ENCODE measurements at regions not wholly inside any gene's neighbourhood (a gene's known extent, or its start where the extent isn't known, plus 50 kb on each side); places are given as distances from the start of the nearest gene placed in this dataset.

- Histone ChIP-seq H3K4me1 (ENCODE audit: control insufficient read depth in 1 of 2, insufficient read depth in 2 of 2, low read length in 2 of 2) (no peaks in the 10 kb centered on the region), H3K36me3 (replicated peaks in 1 of 2; ENCODE audit: control insufficient read depth in 1 of 2, insufficient read depth in 2 of 2, low read length in 2 of 2) (no peaks in the 10 kb centered on the region), H2AFZ (ENCODE audit: insufficient read depth, low read depth, low read length, poor library complexity, severe bottlenecking) (no peak overlapping the region), H3K9ac (ENCODE audit: insufficient read depth, low read length, poor library complexity, severe bottlenecking) (no peak overlapping the region), H3K9me3 (replicated peaks in 1 of 2; ENCODE audit: control insufficient read depth in 1 of 2, insufficient read depth in 1 of 2, low read length in 2 of 2) (no peaks in the 10 kb centered on the region), H4K20me1 (ENCODE audit: insufficient read depth, low read length) (no peaks in the 10 kb centered on the region), H3K27ac (ENCODE audit: low read depth in 1 of 2, low read length in 2 of 2) (no peak overlapping the region), H3K27me3 (ENCODE audit: control insufficient read depth in 2 of 2, insufficient read depth in 2 of 2, low read length in 2 of 2) (peaks cover 0 to 3% of the 10 kb centered on the region in 2 donors), H3K4me3 (replicated peaks in 1 of 3; ENCODE audit: low read depth in 2 of 3, low read length in 3 of 3) (no peak overlapping the region), H3K79me2 (ENCODE audit: insufficient read depth, low read length) (no peaks in the 10 kb centered on the region), H3K4me2 (replicated peaks; ENCODE audit: extremely low read depth, low read length, poor library complexity, severe bottlenecking) (no peak overlapping the region)
- Mint-ChIP-seq H3K27me3 (ENCODE audit: low read depth in 3 of 3) (peaks cover 0 to 10% (median 9%) of the 10 kb centered on the region in 3 donors), H3K36me3 (no peaks in the 10 kb centered on the region), H3K4me3 (no peak overlapping the region), H3K4me1 (no peaks in the 10 kb centered on the region), H3K9me3 (peaks cover 0 to 2% (median 0%) of the 10 kb centered on the region in 7 donors), H3K27ac (no peak overlapping the region)
- WGBS (ENCODE audit: insufficient coverage) = 97% methylated on average over 6 of the region's 11 CpGs
- no peak for TF ChIP-seq CTCF (IDR thresholded peaks at IDR 0.05)
- no peak for DNase-seq
- intact Hi-C loops (cut with micrococcal nuclease) = no loop called here
Measured at GRCh38 chr9:86460216-86461002, 106.2 kb upstream of the TUT7 start.

GRCh38 chr9:86459599-86460155, 105.5 kb upstream of the TUT7 start:
- H3K27me3 Mint-ChIP-seq (ENCODE audit: low read depth in 3 of 3) = peaks cover 0 to 10% (median 9%) of the 10 kb centered on the region in 3 donors
- Histone ChIP-seq H3K27ac (ENCODE audit: low read depth in 1 of 2, low read length in 2 of 2) (no peak overlapping the region), H3K36me3 (replicated peaks in 1 of 2; ENCODE audit: control insufficient read depth in 1 of 2, insufficient read depth in 2 of 2, low read length in 2 of 2) (no peaks in the 10 kb centered on the region), H3K4me1 (ENCODE audit: control insufficient read depth in 1 of 2, insufficient read depth in 2 of 2, low read length in 2 of 2) (no peaks in the 10 kb centered on the region), H4K20me1 (ENCODE audit: insufficient read depth, low read length) (no peaks in the 10 kb centered on the region), H3K79me2 (ENCODE audit: insufficient read depth, low read length) (no peaks in the 10 kb centered on the region), H3K27me3 (ENCODE audit: control insufficient read depth in 2 of 2, insufficient read depth in 2 of 2, low read length in 2 of 2) (peaks cover 0 to 3% of the 10 kb centered on the region in 2 donors), H3K4me2 (replicated peaks; ENCODE audit: extremely low read depth, low read length, poor library complexity, severe bottlenecking) (no peak overlapping the region), H3K9ac (ENCODE audit: insufficient read depth, low read length, poor library complexity, severe bottlenecking) (no peak overlapping the region), H3K4me3 (replicated peaks in 1 of 3; ENCODE audit: low read depth in 2 of 3, low read length in 3 of 3) (no peak overlapping the region), H2AFZ (ENCODE audit: insufficient read depth, low read depth, low read length, poor library complexity, severe bottlenecking) (no peak overlapping the region), H3K9me3 (replicated peaks in 1 of 2; ENCODE audit: control insufficient read depth in 1 of 2, insufficient read depth in 1 of 2, low read length in 2 of 2) (no peaks in the 10 kb centered on the region)
- DNase-seq = no peak
- no peak overlapping the region for H3K4me3 Mint-ChIP-seq
- H3K27ac Mint-ChIP-seq = no peak overlapping the region
- TF ChIP-seq CTCF (IDR thresholded peaks at IDR 0.05) = no peak
- no peaks in the 10 kb centered on the region for H3K4me1 Mint-ChIP-seq
- intact Hi-C loops (cut with micrococcal nuclease) = no loop called here
- no CpG with 5 or more reads among the region's 5 CpGs for WGBS (ENCODE audit: insufficient coverage)
- H3K36me3 Mint-ChIP-seq = no peaks in the 10 kb centered on the region
- peaks cover 0 to 2% (median 0%) of the 10 kb centered on the region in 7 donors for H3K9me3 Mint-ChIP-seq

Measured in CD14-positive monocyte (primary cell).